CD14-positive monocyte (primary cell): ENCODE measurements at regions not wholly inside any gene's neighbourhood (a gene's known extent, or its start where the extent isn't known, plus 50 kb on each side); places are given as distances from the start of the nearest gene placed in this dataset.

Source experiments
- DNase-seq, 3 donors: peaks; one replicate each; pipeline ENCODE4 v3.0.0-alpha.2; 2011 to 2022
- H2AFZ ChIP-seq: 2 replicates; pipeline ENCODE4 v1.6.0; 2012; ENCODE audit warnings: mild to moderate bottlenecking, low read depth, low read length, inconsistent platforms; ENCODE audit not compliant: insufficient read depth, poor library complexity, severe bottlenecking
- H3K27ac ChIP-seq, 2 donors: 1 replicate in 1 of 2; 2 replicates in 1 of 2; pipeline ENCODE4 v1.5.1; 2012 to 2013; ENCODE audit warnings: low read length in 2 of 2, control low read depth in 1 of 2, inconsistent platforms in 1 of 2, low read depth in 1 of 2, mild to moderate bottlenecking in 1 of 2
- H3K27me3 ChIP-seq, 2 donors: one replicate each; pipeline versions ENCODE4 v1.6.0 to v1.6.1; 2011 to 2013; ENCODE audit warnings: low read length in 2 of 2; ENCODE audit not compliant: control insufficient read depth in 2 of 2, insufficient read depth in 2 of 2
- H3K36me3 ChIP-seq, 2 donors: replicated peaks in 1 of 2; 1 replicate in 1 of 2; 2 replicates in 1 of 2; pipeline versions ENCODE4 v1.5.1 to v1.6.1; 2012 to 2013; ENCODE audit warnings: low read length in 2 of 2, control low read depth in 1 of 2, inconsistent platforms in 1 of 2, mild to moderate bottlenecking in 1 of 2; ENCODE audit not compliant: insufficient read depth in 2 of 2, control insufficient read depth in 1 of 2
- H3K4me1 ChIP-seq, 2 donors: 1 replicate in 1 of 2; 2 replicates in 1 of 2; pipeline versions ENCODE4 v1.5.1 to v1.6.1; 2012 to 2013; ENCODE audit warnings: low read length in 2 of 2, control low read depth in 1 of 2, inconsistent platforms in 1 of 2, mild to moderate bottlenecking in 1 of 2, moderate library complexity in 1 of 2; ENCODE audit not compliant: insufficient read depth in 2 of 2, control insufficient read depth in 1 of 2
- H3K4me2 ChIP-seq: replicated peaks from 2 replicates; pipeline ENCODE3; 2012; ENCODE audit warnings: low read length, moderate library complexity, mild to moderate bottlenecking; ENCODE audit not compliant: poor library complexity, severe bottlenecking; ENCODE audit errors: extremely low read depth
- H3K4me3 ChIP-seq, 3 experiments: fragments of 200-600 bp in 1 of 3; sonication (generic) in 1 of 3; replicated peaks in 1 of 3; 1 replicate in 2 of 3; 2 replicates in 1 of 3; pipeline ENCODE4 v1.5.1; 2011 to 2013; ENCODE audit warnings: low read length in 3 of 3, mild to moderate bottlenecking in 3 of 3, control low read depth in 2 of 3, low read depth in 2 of 3, inconsistent platforms in 1 of 3, moderate library complexity in 1 of 3
- H3K79me2 ChIP-seq: 2 replicates; pipeline ENCODE4 v1.6.0; 2012; ENCODE audit warnings: mild to moderate bottlenecking, control low read depth, inconsistent platforms, low read length, moderate library complexity; ENCODE audit not compliant: insufficient read depth
- H3K9ac ChIP-seq: 2 replicates; pipeline ENCODE4 v1.6.0; 2017; ENCODE audit warnings: low read length, mild to moderate bottlenecking; ENCODE audit not compliant: insufficient read depth, poor library complexity, severe bottlenecking
- H3K9me3 ChIP-seq, 2 donors: replicated peaks in 1 of 2; 1 replicate in 1 of 2; 2 replicates in 1 of 2; pipeline versions ENCODE4 v1.5.1 to v1.6.1; 2012 to 2013; ENCODE audit warnings: low read length in 2 of 2, control low read depth in 1 of 2; ENCODE audit not compliant: control insufficient read depth in 1 of 2, insufficient read depth in 1 of 2
- H4K20me1 ChIP-seq: 2 replicates; pipeline ENCODE4 v1.6.0; 2012; ENCODE audit warnings: mild to moderate bottlenecking, low read length, control low read depth, moderate library complexity; ENCODE audit not compliant: insufficient read depth
- H3K27ac Mint-ChIP-seq, 7 donors: one replicate each; pipeline ENCODE4 v1.8.0; 2020; ENCODE audit warnings: mild to moderate bottlenecking in 7 of 7, mixed read lengths in 7 of 7, moderate library complexity in 6 of 7, inconsistent platforms in 2 of 7
- H3K27me3 Mint-ChIP-seq, 3 donors: one replicate each; pipeline ENCODE4 v1.8.0; 2021 to 2022; ENCODE audit warnings: low read depth in 3 of 3, mild to moderate bottlenecking in 3 of 3, mixed read lengths in 3 of 3, moderate library complexity in 3 of 3, inconsistent platforms in 1 of 3
- H3K36me3 Mint-ChIP-seq, 2 donors: one replicate each; pipeline ENCODE4 v1.8.0; 2020; ENCODE audit warnings: mixed read lengths in 2 of 2, inconsistent platforms in 1 of 2, mild to moderate bottlenecking in 1 of 2
- H3K4me1 Mint-ChIP-seq: one replicate; pipeline ENCODE4 v1.8.0; 2020; ENCODE audit warnings: mild to moderate bottlenecking, mixed read lengths
- H3K4me3 Mint-ChIP-seq, 2 donors: one replicate each; pipeline ENCODE4 v1.8.0; 2020; ENCODE audit warnings: mild to moderate bottlenecking in 2 of 2, mixed read lengths in 2 of 2, moderate library complexity in 1 of 2
- H3K9me3 Mint-ChIP-seq, 7 donors: one replicate each; pipeline ENCODE4 v1.8.0; 2020 to 2022; ENCODE audit warnings: mixed read lengths in 7 of 7, mild to moderate bottlenecking in 6 of 7, moderate library complexity in 6 of 7, inconsistent platforms in 2 of 7
- WGBS: methylation state at CpG from one replicate; pipeline ENCODE4 v1.1.5; 2013; ENCODE audit warnings: missing lambda C conversion rate; ENCODE audit not compliant: insufficient coverage; 5-methylcytosine and 5-hydroxymethylcytosine counted together
- intact Hi-C, 2 donors: fragments of 100-400 bp; cut with micrococcal nuclease; formaldehyde crosslinking; loops; one replicate each; pipeline versions ENCODE4 v1.15.0 to v1.15.1; 2023
- TF ChIP-seq, protein P1 (sequence below): fragments of 200-600 bp; IDR thresholded peaks from one replicate; pipeline ENCODE4 v1.8.0; 2022; ENCODE audit warnings: antibody characterized with exemption, mild to moderate bottlenecking

DNA sequence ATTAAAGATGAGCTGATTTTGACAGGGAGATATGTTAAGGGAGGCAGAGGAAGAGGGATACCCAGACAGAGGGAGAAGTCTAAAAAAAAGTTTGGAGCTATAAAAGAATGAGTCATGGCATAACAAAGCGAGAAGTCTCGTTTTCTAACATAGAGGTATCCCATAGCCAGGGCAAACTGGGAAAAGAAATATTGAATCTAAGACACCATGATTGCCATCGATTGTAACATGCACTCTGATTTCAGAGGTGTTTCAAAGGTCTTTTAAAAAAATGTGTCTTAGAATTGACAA, 110.7 kb downstream of the MDH1 start:
- TF ChIP-seq, protein P1, sequence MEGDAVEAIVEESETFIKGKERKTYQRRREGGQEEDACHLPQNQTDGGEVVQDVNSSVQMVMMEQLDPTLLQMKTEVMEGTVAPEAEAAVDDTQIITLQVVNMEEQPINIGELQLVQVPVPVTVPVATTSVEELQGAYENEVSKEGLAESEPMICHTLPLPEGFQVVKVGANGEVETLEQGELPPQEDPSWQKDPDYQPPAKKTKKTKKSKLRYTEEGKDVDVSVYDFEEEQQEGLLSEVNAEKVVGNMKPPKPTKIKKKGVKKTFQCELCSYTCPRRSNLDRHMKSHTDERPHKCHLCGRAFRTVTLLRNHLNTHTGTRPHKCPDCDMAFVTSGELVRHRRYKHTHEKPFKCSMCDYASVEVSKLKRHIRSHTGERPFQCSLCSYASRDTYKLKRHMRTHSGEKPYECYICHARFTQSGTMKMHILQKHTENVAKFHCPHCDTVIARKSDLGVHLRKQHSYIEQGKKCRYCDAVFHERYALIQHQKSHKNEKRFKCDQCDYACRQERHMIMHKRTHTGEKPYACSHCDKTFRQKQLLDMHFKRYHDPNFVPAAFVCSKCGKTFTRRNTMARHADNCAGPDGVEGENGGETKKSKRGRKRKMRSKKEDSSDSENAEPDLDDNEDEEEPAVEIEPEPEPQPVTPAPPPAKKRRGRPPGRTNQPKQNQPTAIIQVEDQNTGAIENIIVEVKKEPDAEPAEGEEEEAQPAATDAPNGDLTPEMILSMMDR, result no peak
- H3K36me3 Mint-ChIP-seq, result no peaks in the 10 kb centered on the region
- Histone ChIP-seq H3K4me3 (no peak overlapping the region), H3K79me2 (no peaks in the 10 kb centered on the region), H2AFZ (peak overlapping the region; percentile 15), H3K4me2 (no peak overlapping the region), H3K36me3 (no peaks in the 10 kb centered on the region), H4K20me1 (no peaks in the 10 kb centered on the region), H3K9me3 (peaks cover 0 to 3% of the 10 kb centered on the region in 2 donors), H3K9ac (no peak overlapping the region), H3K27me3 (no peaks in the 10 kb centered on the region), H3K27ac (no peak overlapping the region), H3K4me1 (no peaks in the 10 kb centered on the region)
- H3K9me3 Mint-ChIP-seq, result peaks cover 0 to 14% (median 3%) of the 10 kb centered on the region in 7 donors
- H3K27me3 Mint-ChIP-seq, result peaks cover 0 to 3% (median 1%) of the 10 kb centered on the region in 3 donors
- intact Hi-C loops, result loop anchor here in 1 of 2 donors (5.0 kb wide), 1 partner anchor 163 kb away; no protein-coding TSS in a partner anchor
- H3K4me1 Mint-ChIP-seq, result peaks cover 5% of the 10 kb centered on the region
- H3K4me3 Mint-ChIP-seq, result no peak overlapping the region
- no peak for DNase-seq
- 94% methylated on average over 3 of the region's 3 CpGs for WGBS
- no peak overlapping the region for H3K27ac Mint-ChIP-seq

DNA sequence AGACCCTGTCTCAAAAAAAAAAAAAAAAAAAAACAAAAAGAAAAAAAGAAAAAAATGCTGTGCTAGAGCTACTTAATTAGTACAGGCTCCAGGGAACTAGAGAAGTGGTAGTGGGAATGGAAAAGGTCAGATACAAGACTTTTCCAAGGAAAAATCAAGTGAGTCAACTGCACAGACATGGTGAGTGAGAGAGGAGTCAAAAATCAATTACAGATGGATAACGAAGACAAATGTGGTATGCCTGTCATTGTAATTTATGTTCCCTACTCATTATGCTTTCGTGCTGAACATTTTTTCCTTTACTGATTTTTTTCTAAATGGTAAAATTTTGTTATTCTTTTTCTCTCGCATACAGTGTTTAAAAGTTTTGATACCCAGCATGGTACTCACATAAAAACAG, 111.5 kb downstream of the MDH1 start:
- H3K4me1 ChIP-seq, result no peaks in the 10 kb centered on the region
- H3K27me3 Mint-ChIP-seq, result peaks cover 0 to 3% (median 1%) of the 10 kb centered on the region in 3 donors
- no peak overlapping the region for H2AFZ ChIP-seq
- no peaks in the 10 kb centered on the region for H4K20me1 ChIP-seq
- H3K4me3 ChIP-seq, result no peak overlapping the region
- H3K27ac ChIP-seq, result no peak overlapping the region
- DNase-seq, result no peak
- peaks cover 0 to 15% (median 3%) of the 10 kb centered on the region in 7 donors for H3K9me3 Mint-ChIP-seq
- peaks cover 0 to 3% of the 10 kb centered on the region in 2 donors for H3K9me3 ChIP-seq
- peaks cover 3% of the 10 kb centered on the region for H3K4me1 Mint-ChIP-seq
- no peaks in the 10 kb centered on the region for H3K79me2 ChIP-seq
- no peak overlapping the region for H3K27ac Mint-ChIP-seq
- H3K9ac ChIP-seq, result no peak overlapping the region
- WGBS, result no CpG with 5 or more reads among the region's 3 CpGs
- no peaks in the 10 kb centered on the region for H3K27me3 ChIP-seq
- TF ChIP-seq, protein P1, result no peak
- intact Hi-C loops, result no loop called here
- no peak overlapping the region for H3K4me3 Mint-ChIP-seq
- H3K4me2 ChIP-seq, result no peak overlapping the region
- no peaks in the 10 kb centered on the region for H3K36me3 Mint-ChIP-seq
- no peaks in the 10 kb centered on the region for H3K36me3 ChIP-seq
